DLD1 (cell line): ENCODE measurements at regions not wholly inside any gene's neighbourhood (a gene's known extent, or its start where the extent isn't known, plus 50 kb on each side); places are given as distances from the start of the nearest gene placed in this dataset.
"Not testable (repeated sequence)": the region's sequence is repeated elsewhere in the genome, so short reads cannot be mapped to it uniquely, and the experiment has no call there.

Experiments
- in situ Hi-C: cut with HindIII; loops from 2 replicates; pipeline ENCODE4 v1.10.0; 2017; ENCODE audit warnings: low sequenced_read_pairs

DNA sequence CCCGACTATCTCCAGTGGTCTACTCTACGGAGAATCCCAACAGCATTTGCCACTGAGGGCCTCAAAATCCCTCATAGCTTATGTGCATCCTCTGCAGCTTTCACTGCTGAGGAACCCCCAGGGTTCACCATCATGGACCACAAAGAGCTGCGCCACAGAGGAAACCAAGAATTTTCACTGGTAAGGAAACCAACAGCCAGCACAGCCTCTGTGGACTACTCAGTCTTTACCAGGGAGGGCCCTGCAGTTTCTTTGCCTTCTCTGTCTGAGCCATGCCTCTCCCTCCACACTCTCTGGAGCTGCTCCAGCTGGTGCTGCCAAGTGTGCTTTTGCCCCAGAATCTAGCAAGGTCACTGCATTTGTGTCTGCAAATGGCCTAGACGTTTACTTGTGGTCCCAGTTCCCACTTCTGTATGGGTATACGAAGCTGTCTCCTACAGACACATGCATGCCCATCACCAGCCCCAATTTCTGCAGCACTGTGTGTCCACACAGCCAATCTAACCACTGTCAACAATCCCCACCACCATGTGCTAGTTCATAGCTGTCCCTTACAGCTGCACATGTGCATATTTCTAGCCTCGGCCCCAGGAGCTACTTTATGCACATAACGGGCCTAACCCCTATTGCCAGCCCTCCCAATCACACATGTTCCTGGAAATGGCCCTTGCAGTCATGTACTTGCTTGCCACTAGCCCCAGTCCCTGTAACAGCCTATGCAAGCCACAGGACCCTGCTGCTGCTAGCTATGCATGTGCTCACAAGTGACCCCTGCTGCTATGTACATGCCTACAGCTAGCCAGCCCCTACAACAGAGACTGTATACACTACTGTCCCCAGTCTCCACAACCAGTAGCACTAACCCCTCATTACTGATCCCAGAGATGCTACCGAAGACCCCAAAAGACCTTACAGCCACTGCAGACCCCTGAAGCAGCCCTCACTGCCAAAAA, 1437.4 kb downstream of the CDH11 start:
- in situ Hi-C loops, result no loop called here

DNA sequence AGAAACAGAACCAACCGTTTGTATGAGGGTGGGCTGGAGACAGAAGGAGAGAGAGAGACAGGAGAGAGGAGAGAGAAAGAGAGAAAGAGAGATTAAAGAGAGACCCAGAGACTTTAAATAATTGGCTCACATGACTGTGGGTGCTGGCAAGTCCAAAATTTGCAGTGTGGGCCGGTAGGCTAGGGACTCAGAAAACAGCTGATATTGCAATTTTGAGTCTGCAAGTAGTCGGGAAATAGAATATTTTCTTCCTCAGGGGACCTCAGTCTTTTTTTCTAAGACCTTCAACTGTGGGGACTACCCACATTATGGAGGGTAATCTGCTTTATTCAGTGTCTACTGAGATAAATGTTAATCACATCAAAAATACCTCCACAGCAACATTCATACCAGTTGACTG, 1439.0 kb downstream of the CDH11 start:
- in situ Hi-C loops, result no loop called here

DNA sequence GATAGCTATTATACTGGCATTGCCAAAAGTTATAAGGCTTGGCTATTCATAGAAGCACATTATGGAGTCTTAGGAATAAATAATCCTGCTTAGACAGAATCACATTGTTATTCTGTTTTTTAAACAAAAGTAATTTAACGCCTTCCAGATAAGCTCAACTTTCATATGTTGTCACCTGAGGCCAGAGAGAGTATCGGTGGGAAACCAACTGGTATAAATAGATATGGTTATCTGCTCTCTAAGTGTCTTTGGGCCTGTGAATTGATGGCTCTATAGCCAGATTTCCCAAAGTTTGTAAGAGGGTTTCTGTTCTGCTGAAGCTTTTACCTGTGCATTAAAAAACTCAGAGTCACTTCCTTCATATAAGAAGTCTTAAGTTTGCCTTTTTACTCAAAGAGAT, 1449.4 kb downstream of the CDH11 start:
- in situ Hi-C loops, result no loop called here

DNA sequence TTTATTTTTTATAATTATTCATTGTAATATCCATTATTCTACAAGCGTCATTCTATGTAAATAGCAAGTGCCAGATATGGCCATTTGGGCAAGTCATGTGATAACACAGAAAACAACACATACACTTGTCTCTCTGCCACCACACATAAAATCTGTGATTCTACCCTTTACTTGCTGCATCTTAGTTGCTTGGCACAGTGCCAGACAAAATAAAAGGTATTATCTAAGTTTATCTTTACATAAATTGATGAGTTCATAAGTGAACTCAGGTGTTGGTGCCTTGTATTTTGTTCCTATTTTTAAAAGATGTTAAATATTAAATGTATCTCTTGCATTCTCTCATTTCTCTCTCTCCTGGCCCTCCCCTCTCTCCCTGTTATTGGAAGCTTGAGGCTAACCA, 1458.7 kb downstream of the CDH11 start:
- in situ Hi-C loops, result no loop called here

DNA sequence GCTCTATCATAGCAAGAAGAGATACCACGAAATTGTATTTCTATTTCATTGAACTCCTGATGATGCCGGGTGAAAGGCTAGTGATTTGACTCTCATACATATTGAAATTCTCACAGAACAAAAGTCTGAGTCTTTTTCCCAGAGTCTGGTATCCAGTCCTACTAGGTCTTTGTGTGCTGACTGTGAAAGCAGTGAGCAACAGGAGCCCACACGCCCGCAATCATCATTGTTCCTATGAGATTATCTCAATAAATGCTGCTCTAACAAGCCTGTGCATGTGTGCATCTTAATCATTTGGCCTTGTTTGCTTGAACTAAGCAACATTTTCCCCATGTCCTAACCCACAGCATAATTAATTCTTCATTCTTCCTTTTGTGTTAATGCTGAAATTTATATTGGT, 1466.0 kb downstream of the CDH11 start:
- in situ Hi-C loops, result no loop called here

- in situ Hi-C loops, result no loop called here
These were observed 1468.6 kb downstream of the CDH11 start for GRCh38 chr16:63653044-63653839.

DNA sequence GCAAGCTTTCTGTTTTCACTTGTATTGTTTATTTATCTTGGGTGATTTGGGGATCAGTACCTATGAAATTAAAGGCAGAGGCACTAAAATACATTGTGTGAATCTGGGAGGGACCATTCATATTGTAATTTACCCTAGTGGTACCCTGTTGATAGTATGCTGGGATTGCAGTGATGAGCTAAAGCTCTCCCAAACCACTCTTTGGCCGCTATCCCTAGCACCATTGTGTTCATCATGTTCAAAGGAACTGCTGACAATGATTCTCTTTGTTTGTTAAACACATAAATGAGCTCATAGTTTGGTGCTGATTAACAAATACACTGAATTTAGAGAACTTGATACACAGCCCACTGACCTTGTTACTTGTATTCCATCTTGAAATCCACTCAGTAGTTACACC, 1469.8 kb downstream of the CDH11 start:
- in situ Hi-C loops, result no loop called here

DNA sequence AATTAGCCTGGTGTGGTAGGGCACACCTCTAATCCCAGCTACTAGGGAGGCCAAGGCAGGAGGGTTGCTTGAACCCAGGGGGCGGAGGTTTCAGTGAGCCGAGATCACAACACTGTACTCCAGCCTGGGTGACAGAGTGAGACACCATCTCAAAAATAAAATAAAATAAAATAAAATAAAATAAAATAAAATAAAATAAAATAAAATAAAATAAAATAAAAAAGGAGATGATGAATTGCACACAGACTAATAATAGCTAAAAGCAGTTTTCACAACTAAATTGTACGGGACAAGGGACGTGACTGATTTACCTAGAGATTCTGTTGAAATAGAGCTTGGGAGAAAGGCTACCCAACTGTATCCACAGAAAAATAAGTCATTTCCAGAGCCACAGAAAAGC, 1471.3 kb downstream of the CDH11 start:
- in situ Hi-C loops, result no loop called here

DNA sequence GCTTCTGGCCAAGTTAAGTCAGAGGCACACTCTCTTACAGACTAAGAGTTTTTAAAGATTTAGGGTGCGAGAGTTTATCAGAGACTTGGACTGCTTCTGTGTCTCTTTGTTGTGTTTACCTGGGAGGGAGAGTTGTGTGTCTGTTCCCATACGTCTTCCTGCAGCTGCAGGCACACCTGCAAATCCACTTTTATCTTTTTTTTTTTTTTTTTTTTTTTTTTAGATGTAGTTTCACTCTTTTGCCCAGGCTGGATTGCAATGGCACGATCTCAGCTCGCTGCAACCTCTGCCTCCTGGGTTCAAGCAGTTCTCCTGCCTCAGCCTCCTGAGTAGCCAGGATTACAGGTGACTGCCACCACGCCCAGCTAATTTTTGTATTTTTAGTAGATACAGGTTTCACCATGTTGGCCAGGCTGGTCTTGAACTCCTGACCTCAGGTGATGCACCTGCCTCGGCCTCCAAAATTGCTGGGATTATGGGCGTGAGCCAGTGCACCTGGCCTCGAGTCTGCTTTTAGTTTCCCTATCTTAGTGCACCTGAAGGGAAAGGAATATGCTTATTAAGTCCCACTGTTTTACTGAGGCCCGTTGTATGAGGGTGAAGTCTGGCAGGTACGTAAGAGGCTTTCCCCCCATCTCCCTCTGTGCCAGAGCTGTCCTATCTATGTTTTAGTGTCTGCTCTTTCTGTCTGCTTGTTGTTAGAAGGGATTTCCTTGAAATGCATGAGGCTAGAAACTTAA, 1488.0 kb downstream of the CDH11 start:
- in situ Hi-C loops, result not testable (repeated sequence)

DNA sequence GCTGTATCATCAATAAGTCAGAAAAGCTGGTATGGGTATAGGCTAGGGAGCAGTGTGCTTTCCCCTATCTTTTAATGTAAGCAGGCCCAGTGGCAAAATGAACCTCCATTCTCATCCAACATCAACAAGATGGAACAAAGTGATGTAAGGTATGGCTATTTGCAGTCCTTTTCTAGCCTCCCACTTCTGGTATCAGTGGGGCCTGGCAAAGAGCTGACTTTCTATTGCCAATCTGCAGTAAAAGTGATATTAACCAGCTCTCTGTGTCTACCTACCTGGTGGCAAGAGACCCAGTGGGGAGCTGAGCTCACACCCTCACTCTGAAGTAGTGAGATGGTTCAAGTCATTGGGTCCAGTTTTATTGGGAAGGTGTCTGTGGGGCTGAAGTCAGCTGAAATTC, 1492.6 kb downstream of the CDH11 start:
- in situ Hi-C loops, result no loop called here

- in situ Hi-C loops, result no loop called here
These were observed 1493.1 kb downstream of the CDH11 start for GRCh38 chr16:63628812-63629211.

DNA sequence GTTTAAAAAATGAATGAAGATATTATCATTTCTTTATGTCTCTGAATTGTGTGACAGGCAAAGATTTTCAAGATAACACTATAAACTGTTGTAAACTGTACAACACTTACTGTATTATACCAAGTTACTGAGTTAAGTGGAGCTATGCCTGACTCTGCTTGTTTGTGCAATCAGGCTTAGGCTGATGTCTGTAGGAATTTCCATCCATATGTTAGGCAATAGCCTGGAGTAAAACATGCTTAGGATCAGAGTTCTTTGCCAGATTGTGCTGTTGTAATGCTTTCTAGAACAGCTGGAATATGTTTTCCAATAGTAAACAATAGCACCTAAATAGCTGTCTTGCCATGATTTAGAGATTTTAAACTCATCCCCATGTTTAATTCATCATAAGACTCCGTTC, 1496.7 kb downstream of the CDH11 start:
- in situ Hi-C loops, result no loop called here

- in situ Hi-C loops, result no loop called here
These were observed 1498.3 kb downstream of the CDH11 start for GRCh38 chr16:63623551-63624039.

GRCh38 chr16:63618896-63619485, 1502.9 kb downstream of the CDH11 start:
- in situ Hi-C loops, result no loop called here

GRCh38 chr16:63617990-63618763, 1503.7 kb downstream of the CDH11 start:
- in situ Hi-C loops, result no loop called here

DNA sequence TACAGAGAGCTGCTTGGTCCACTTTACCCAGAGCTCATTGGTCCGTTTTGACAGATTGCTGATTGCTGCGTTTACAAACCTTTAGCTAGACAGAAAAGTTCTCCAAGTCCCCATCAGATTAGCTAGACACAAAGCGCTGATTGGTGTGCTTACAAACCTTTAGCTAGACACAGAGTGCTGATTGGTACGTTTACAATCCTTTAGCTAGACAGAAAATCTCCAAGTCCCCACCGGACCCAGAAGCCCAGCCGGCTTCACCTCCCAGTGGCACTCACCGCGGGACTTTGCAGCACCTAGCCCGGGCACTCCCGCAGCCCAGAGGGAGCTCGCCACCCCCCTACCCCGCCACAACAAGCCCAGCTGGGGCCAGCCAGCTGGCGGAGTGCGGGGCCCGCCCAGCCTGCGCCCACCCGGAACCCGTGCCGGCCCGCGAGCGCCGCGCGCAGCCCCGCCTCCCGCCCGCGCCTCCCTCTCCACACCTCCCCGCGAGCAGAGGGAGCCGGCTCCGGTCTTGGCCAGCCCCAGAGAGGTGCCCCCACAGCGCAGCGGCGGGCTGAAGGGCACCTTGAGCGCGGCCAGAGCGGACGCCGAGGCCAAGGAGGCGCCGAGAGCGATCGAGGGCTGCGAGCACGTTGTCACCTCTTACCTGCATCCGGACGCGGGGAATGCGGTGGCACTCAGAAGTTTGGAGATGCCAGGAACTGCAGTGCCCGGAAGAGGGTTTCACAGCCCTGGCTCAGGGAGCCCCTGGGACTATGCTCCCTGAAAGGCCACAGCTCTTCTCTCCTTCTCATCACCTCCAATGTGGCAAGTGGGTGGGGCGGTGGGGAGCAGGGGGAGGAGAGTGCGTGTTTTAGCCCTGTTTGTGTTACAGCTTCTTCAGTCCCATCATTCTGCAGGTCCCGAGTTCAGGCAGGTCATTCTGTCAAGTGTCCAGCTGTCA, 1504.5 kb downstream of the CDH11 start:
- in situ Hi-C loops, result no loop called here

DNA sequence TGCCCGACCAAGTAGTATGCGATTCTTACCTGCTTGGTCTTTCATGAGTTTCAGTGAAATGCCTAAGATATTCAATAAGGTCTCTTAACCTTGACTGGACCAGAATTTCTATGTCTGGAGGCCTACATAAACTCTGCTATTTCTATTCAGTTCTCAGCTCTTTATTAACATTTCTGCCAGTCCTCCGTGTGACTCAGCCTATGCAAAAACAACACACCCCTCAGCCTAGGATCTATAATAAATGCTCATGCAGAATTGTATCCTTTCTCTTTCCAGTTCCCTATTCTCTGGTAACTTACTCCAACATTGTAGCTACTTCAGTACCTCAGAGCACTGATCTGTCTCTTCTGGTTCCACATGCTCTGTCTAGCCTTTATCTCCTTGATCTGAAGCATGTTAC, 1507.4 kb downstream of the CDH11 start:
- in situ Hi-C loops, result no loop called here

DNA sequence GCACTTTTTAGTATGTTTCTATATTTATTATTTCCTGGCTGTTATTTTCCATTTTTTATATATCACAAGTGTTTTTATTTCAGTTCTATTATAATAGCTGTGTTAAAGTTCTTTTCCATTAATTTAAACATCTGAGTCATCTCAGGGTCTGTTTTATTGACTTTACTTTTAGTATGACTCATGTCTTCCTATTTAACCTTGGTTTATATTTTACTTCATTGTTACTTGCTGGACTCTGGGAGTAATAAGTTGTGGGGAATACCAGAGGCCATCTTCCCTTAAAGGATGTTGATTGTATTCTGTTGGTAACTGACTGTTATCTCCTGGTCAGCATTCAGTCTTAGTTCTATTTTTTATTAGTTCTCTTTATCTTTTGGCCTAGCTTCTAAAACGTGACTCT, 1508.2 kb downstream of the CDH11 start:
- in situ Hi-C loops, result no loop called here
